OCI-LY7 (cell line): ENCODE measurements at regions not wholly inside any gene's neighbourhood (a gene's known extent, or its start where the extent isn't known, plus 50 kb on each side); places are given as distances from the start of the nearest gene placed in this dataset.

Experiments used
- EZH2phosphoT487 ChIP-seq: fragments of 200-600 bp; sonication (generic); IDR thresholded peaks from 2 replicates; pipeline ENCODE4 v1.6.1; 2018; ENCODE audit warnings: low read depth, borderline replicate concordance, mild to moderate bottlenecking, mixed run types, antibody characterized with exemption, low read length, moderate library complexity, mixed read lengths
- TF ChIP-seq, protein P1 (sequence below): fragments of 200-600 bp; sonication (generic); conservative IDR thresholded peaks from 2 replicates; pipeline ENCODE4 v1.5.1; 2014; ENCODE audit warnings: mild to moderate bottlenecking, antibody characterized with exemption, low read length, moderate library complexity, mixed read lengths

DNA sequence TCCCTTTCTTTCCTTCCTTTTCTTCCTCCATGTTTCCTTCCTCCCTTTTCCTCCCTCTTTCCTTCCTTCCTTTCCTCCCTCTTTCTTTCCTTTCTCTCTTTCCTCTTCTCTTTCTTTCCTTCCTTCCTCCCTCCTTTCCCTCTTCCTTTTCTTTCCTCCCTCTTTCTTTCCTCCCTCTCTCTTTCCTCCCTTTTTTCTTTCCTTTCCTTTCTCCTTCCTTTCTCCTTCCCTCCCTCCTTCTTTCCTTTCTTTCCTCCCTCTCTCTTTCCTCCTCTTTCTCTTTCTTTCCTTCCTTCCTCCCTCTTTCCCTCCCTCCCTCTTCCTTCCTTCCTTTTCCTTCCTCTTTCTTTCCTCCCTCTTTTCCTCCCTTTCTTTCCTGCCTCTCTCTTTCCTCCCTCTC is 86.3 kb upstream of the FERMT1 start:
- TF ChIP-seq, protein P1, sequence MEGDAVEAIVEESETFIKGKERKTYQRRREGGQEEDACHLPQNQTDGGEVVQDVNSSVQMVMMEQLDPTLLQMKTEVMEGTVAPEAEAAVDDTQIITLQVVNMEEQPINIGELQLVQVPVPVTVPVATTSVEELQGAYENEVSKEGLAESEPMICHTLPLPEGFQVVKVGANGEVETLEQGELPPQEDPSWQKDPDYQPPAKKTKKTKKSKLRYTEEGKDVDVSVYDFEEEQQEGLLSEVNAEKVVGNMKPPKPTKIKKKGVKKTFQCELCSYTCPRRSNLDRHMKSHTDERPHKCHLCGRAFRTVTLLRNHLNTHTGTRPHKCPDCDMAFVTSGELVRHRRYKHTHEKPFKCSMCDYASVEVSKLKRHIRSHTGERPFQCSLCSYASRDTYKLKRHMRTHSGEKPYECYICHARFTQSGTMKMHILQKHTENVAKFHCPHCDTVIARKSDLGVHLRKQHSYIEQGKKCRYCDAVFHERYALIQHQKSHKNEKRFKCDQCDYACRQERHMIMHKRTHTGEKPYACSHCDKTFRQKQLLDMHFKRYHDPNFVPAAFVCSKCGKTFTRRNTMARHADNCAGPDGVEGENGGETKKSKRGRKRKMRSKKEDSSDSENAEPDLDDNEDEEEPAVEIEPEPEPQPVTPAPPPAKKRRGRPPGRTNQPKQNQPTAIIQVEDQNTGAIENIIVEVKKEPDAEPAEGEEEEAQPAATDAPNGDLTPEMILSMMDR = no peak
- no peak for TF ChIP-seq EZH2phosphoT487
